ENCODE measurements at regions not wholly inside any gene's neighbourhood (a gene's known extent, or its start where the extent isn't known, plus 50 kb on each side); places are given as distances from the start of the nearest gene placed in this dataset.

DNA sequence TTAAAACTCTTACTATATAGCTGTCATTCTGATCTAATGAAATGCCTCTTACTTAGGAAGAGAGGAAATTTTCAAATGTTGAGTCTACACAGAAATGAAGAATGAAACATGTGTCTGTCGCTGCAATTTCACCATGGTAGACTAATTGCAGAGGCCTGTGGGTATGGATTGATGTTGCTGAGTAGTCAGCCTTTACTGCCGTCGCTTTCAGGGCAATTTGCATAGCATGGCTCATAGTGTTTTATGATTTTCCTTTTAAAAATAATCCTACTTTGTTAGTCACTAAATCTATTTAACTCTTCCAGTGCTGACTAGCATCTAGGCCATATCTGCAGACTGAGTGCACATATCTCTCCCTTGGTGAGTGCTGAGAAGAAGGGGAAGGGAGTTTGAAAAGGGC lies 819.2 kb downstream of the SATB2 start:
- TF ChIP-seq POLR2A (IDR thresholded peaks at IDR 0.05; ENCODE audit: low read length): no peak
- no peak for TF ChIP-seq GATA1 (IDR thresholded peaks at IDR 0.05; ENCODE audit: low read depth, low read length)
